ENCODE measurements at regions not wholly inside any gene's neighbourhood (a gene's known extent, or its start where the extent isn't known, plus 50 kb on each side); places are given as distances from the start of the nearest gene placed in this dataset.

GRCh38 chr20:62545901-62546525 lies 70.2 kb upstream of the GATA5 start:
- Histone ChIP-seq H3K27ac (no peak overlapping the region), H3K4me3 (no peak overlapping the region), H3K4me1 (replicated peaks) (no peaks in the 10 kb centered on the region), H3K9me3 (no peaks in the 10 kb centered on the region), H3K27me3 (replicated peaks; ENCODE audit: insufficient read depth) (no peaks in the 10 kb centered on the region), H3K36me3 (no peaks in the 10 kb centered on the region)
- 96% methylated on average over 22 of the region's 22 CpGs for WGBS
- TF ChIP-seq POLR2AphosphoS5 (IDR thresholded peaks at IDR 0.05): no peak
- TF ChIP-seq POLR2A (IDR thresholded peaks at IDR 0.05): no peak
- no peak for TF ChIP-seq CTCF (IDR thresholded peaks at IDR 0.05)
- DNase-seq (ENCODE audit: low spot score): no peak
- intact Hi-C loops (cut with DNase I): no loop called here

- 98% methylated on average over 12 of the region's 12 CpGs for WGBS
- no peak for TF ChIP-seq CTCF (IDR thresholded peaks at IDR 0.05)
- H3K27me3 ChIP-seq (replicated peaks; ENCODE audit: insufficient read depth): peaks cover 4% of the 10 kb centered on the region
These were observed 70.8 kb upstream of the GATA5 start for GRCh38 chr20:62546606-62547005.

GRCh38 chr20:62547364-62547763 lies 71.6 kb upstream of the GATA5 start:
- H3K27me3 ChIP-seq (replicated peaks; ENCODE audit: insufficient read depth): peaks cover 8% of the 10 kb centered on the region
- no peak overlapping the region for H3K27ac ChIP-seq
- H3K4me1 ChIP-seq (replicated peaks): peaks cover 3% of the 10 kb centered on the region
- H3K4me3 ChIP-seq: no peak overlapping the region
- no peaks in the 10 kb centered on the region for H3K36me3 ChIP-seq
- H3K9me3 ChIP-seq: no peaks in the 10 kb centered on the region
- intact Hi-C loops (cut with DNase I): no loop called here
- TF ChIP-seq CTCF (IDR thresholded peaks at IDR 0.05) (no peak), POLR2A (IDR thresholded peaks at IDR 0.05) (no peak), POLR2AphosphoS5 (IDR thresholded peaks at IDR 0.05) (no peak)
- DNase-seq (ENCODE audit: low spot score): no peak
- WGBS: 84% methylated on average over 14 of the region's 14 CpGs

More at GRCh38 chr20:62546606-62547005, 70.8 kb upstream of the GATA5 start:
- H3K27ac ChIP-seq: no peak overlapping the region
- no peaks in the 10 kb centered on the region for H3K36me3 ChIP-seq
- H3K9me3 ChIP-seq: no peaks in the 10 kb centered on the region
- intact Hi-C loops (cut with DNase I): no loop called here
- H3K4me1 ChIP-seq (replicated peaks): peaks cover 3% of the 10 kb centered on the region
- no peak for DNase-seq (ENCODE audit: low spot score)
- H3K4me3 ChIP-seq: no peak overlapping the region

GRCh38 chr20:62548471-62548870 lies 72.7 kb upstream of the GATA5 start:
- Histone ChIP-seq H3K27ac (no peak overlapping the region), H3K27me3 (replicated peaks; ENCODE audit: insufficient read depth) (peaks cover 10% of the 10 kb centered on the region)

More at GRCh38 chr20:62548471-62548870, 72.7 kb upstream of the GATA5 start:
- intact Hi-C loops (cut with DNase I): no loop called here
- no peaks in the 10 kb centered on the region for H3K9me3 ChIP-seq
- WGBS: 37% methylated on average over 7 of the region's 10 CpGs
- H3K4me1 ChIP-seq (replicated peaks): peaks cover 3% of the 10 kb centered on the region
- no peak for DNase-seq (ENCODE audit: low spot score)
- TF ChIP-seq POLR2AphosphoS5 (IDR thresholded peaks at IDR 0.05): no peak
- no peak for TF ChIP-seq CTCF (IDR thresholded peaks at IDR 0.05)
- TF ChIP-seq POLR2A (IDR thresholded peaks at IDR 0.05): no peak
- H3K36me3 ChIP-seq: no peaks in the 10 kb centered on the region
- no peak overlapping the region for H3K4me3 ChIP-seq

All from prostate gland (tissue), 2 donors.